NCI-H2196 treated with DMSO at 0.1 percent for 48 hours (cell line): ENCODE measurements at regions not wholly inside any gene's neighbourhood (a gene's known extent, or its start where the extent isn't known, plus 50 kb on each side); places are given as distances from the start of the nearest gene placed in this dataset.

Experiments used
- DNase-seq: peaks from one replicate; lab custom pipeline; 2025; ENCODE audit not compliant: unreplicated experiment; lab: John Stamatoyannopoulos, UW

DNA sequence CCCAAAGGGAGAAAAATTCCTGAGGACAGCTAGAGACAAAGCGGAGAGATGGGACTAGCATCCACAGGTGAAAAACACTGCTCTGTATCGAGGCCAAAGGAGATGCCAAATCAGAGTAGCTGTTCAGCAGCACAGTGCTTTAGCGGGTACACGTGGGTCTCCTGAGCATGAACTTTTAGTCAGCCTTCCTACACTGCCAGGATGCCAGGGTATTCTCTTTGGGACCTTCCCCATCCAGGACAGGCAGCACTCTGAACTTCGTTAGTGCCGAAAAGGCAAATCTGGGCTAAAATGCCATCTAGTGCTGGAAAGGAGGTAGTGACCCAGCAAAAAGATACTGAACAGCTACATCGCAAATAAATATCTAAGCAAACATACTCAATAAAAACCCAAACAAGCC, 64.9 kb downstream of the C6orf58 start:
- DNase-seq, result peak; percentile 11
